ENCODE measurements at regions not wholly inside any gene's neighbourhood (a gene's known extent, or its start where the extent isn't known, plus 50 kb on each side); places are given as distances from the start of the nearest gene placed in this dataset.

DNA sequence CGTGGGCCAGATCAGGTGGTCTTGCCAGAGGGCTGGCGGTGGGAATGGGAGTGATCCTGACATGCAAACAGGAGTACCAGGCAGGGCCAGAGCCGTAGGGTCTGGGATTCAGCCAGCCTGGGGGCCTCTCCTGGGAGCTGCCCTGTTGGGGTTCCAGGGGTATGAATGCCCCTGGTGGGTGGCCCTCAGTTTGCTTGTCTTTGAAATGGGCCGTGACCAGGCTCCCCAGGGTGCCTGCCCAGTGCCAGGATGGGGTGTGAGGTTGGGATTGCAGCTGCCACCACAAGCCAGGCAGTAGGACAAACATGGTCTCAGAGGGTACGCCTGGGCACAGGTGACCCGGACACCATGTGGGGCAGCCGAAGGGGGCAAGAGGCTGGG lies 168.8 kb downstream of the KIF26A start:
- Mint-ChIP-seq H3K9me3 (peaks cover 12% of the 10 kb centered on the region), H3K27ac (no peak overlapping the region), H3K27me3 (ENCODE audit: low read depth) (no peaks in the 10 kb centered on the region), H3K36me3 (no peaks in the 10 kb centered on the region), H3K4me3 (no peak overlapping the region), H3K4me1 (no peaks in the 10 kb centered on the region)
- ATAC-seq (no peak), DNase-seq (ENCODE audit: low spot score) (no peak)
- CTCF ChIA-PET = no interaction called here
- POLR2A ChIA-PET = no interaction called here
- TF ChIP-seq FOXJ3 (CRISPR knock-in tag; IDR thresholded peaks at IDR 0.05; ENCODE audit: borderline replicate concordance) (no peak), TEAD4 (CRISPR knock-in tag; IDR thresholded peaks at IDR 0.05) (no peak), NFATC4 (CRISPR knock-in tag; IDR thresholded peaks at IDR 0.05) (no peak)
- TF ChIP-seq, protein P1, sequence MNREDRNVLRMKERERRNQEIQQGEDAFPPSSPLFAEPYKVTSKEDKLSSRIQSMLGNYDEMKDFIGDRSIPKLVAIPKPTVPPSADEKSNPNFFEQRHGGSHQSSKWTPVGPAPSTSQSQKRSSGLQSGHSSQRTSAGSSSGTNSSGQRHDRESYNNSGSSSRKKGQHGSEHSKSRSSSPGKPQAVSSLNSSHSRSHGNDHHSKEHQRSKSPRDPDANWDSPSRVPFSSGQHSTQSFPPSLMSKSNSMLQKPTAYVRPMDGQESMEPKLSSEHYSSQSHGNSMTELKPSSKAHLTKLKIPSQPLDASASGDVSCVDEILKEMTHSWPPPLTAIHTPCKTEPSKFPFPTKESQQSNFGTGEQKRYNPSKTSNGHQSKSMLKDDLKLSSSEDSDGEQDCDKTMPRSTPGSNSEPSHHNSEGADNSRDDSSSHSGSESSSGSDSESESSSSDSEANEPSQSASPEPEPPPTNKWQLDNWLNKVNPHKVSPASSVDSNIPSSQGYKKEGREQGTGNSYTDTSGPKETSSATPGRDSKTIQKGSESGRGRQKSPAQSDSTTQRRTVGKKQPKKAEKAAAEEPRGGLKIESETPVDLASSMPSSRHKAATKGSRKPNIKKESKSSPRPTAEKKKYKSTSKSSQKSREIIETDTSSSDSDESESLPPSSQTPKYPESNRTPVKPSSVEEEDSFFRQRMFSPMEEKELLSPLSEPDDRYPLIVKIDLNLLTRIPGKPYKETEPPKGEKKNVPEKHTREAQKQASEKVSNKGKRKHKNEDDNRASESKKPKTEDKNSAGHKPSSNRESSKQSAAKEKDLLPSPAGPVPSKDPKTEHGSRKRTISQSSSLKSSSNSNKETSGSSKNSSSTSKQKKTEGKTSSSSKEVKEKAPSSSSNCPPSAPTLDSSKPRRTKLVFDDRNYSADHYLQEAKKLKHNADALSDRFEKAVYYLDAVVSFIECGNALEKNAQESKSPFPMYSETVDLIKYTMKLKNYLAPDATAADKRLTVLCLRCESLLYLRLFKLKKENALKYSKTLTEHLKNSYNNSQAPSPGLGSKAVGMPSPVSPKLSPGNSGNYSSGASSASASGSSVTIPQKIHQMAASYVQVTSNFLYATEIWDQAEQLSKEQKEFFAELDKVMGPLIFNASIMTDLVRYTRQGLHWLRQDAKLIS (CRISPR knock-in tag; IDR thresholded peaks at IDR 0.05; ENCODE audit: borderline replicate concordance) = no peak
- TF ChIP-seq, protein P2, sequence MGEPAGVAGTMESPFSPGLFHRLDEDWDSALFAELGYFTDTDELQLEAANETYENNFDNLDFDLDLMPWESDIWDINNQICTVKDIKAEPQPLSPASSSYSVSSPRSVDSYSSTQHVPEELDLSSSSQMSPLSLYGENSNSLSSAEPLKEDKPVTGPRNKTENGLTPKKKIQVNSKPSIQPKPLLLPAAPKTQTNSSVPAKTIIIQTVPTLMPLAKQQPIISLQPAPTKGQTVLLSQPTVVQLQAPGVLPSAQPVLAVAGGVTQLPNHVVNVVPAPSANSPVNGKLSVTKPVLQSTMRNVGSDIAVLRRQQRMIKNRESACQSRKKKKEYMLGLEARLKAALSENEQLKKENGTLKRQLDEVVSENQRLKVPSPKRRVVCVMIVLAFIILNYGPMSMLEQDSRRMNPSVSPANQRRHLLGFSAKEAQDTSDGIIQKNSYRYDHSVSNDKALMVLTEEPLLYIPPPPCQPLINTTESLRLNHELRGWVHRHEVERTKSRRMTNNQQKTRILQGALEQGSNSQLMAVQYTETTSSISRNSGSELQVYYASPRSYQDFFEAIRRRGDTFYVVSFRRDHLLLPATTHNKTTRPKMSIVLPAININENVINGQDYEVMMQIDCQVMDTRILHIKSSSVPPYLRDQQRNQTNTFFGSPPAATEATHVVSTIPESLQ (CRISPR knock-in tag; IDR thresholded peaks at IDR 0.05) = no peak
- TF ChIP-seq, protein P3, sequence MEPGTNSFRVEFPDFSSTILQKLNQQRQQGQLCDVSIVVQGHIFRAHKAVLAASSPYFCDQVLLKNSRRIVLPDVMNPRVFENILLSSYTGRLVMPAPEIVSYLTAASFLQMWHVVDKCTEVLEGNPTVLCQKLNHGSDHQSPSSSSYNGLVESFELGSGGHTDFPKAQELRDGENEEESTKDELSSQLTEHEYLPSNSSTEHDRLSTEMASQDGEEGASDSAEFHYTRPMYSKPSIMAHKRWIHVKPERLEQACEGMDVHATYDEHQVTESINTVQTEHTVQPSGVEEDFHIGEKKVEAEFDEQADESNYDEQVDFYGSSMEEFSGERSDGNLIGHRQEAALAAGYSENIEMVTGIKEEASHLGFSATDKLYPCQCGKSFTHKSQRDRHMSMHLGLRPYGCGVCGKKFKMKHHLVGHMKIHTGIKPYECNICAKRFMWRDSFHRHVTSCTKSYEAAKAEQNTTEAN (CRISPR knock-in tag; IDR thresholded peaks at IDR 0.05) = no peak

DNA sequence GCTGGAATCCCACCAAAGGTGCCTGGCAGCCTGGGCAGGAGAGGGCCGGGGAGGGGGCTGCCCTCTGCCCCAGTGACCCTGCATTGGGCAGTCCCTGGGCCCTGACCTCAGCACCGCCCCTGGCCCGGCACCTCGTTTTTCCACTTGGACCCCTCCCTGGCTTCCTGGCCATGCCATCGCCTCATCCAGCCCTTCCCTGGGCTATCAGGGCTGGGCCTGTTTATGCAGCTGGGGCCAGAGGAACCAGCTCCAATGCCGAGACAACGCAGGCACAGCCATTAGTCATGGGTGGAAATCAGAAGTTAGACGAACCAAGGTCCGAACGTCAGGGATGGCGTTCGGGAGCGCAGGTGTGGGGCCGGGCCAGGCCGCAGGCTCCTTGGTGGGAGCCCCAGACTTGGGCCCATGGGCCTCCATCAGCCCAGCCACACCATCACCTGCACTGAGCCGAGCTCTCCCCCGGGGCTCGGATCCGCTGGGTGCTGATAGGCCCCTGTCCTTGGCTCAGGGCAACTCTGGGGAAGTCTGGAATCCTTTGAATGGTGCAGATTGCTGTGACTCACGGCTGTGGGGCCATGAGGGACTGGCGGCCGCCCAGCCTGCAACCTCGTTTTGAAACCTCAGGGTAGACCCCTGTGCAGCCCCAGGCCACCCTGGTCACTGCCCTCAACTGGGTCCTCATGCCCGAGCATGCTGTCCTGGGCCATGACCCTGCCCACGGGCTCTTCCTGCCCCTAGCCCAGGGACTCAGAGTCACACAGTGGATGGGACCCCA lies 169.4 kb downstream of the KIF26A start:
- H3K4me3 Mint-ChIP-seq = no peak overlapping the region
- no peak overlapping the region for H3K27ac Mint-ChIP-seq

More for the DNA sequence above, 169.4 kb downstream of the KIF26A start:
- ChIA-PET POLR2A (no interaction called here), CTCF (no interaction called here)
- Mint-ChIP-seq H3K27me3 (ENCODE audit: low read depth) (no peaks in the 10 kb centered on the region), H3K4me1 (no peaks in the 10 kb centered on the region), H3K9me3 (peaks cover 15% of the 10 kb centered on the region), H3K36me3 (no peaks in the 10 kb centered on the region)
- DNase-seq (ENCODE audit: low spot score) (no peak), ATAC-seq (no peak)
- TF ChIP-seq PRRX2 (CRISPR knock-in tag; IDR thresholded peaks at IDR 0.05) (no peak), ZNF121 (CRISPR knock-in tag; IDR thresholded peaks at IDR 0.05) (no peak), SP1 (CRISPR knock-in tag; conservative IDR thresholded peaks at IDR 0.05) (no peak), JAZF1 (CRISPR knock-in tag; IDR thresholded peaks at IDR 0.05) (no peak), MYBL2 (CRISPR knock-in tag; IDR thresholded peaks at IDR 0.05) (no peak), ZNF138 (CRISPR knock-in tag; conservative IDR thresholded peaks at IDR 0.05) (no peak), ZNF263 (CRISPR knock-in tag; IDR thresholded peaks at IDR 0.05; ENCODE audit: low read depth) (no peak), MXD4 (CRISPR knock-in tag; IDR thresholded peaks at IDR 0.05; ENCODE audit: borderline replicate concordance) (no peak), RORB (CRISPR knock-in tag; IDR thresholded peaks at IDR 0.05) (no peak), KAT7 (CRISPR knock-in tag; IDR thresholded peaks at IDR 0.05; ENCODE audit: borderline replicate concordance) (no peak), CREM (CRISPR knock-in tag; IDR thresholded peaks at IDR 0.05) (no peak)
- TF ChIP-seq, protein P4, sequence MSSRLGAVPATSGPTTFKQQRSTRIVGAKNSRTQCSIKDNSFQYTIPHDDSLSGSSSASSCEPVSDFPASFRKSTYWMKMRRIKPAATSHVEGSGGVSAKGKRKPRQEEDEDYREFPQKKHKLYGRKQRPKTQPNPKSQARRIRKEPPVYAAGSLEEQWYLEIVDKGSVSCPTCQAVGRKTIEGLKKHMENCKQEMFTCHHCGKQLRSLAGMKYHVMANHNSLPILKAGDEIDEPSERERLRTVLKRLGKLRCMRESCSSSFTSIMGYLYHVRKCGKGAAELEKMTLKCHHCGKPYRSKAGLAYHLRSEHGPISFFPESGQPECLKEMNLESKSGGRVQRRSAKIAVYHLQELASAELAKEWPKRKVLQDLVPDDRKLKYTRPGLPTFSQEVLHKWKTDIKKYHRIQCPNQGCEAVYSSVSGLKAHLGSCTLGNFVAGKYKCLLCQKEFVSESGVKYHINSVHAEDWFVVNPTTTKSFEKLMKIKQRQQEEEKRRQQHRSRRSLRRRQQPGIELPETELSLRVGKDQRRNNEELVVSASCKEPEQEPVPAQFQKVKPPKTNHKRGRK (CRISPR knock-in tag; IDR thresholded peaks at IDR 0.05; ENCODE audit: borderline replicate concordance) = no peak
- TF ChIP-seq, protein P3 (CRISPR knock-in tag; IDR thresholded peaks at IDR 0.05) = no peak
- TF ChIP-seq, protein P5, sequence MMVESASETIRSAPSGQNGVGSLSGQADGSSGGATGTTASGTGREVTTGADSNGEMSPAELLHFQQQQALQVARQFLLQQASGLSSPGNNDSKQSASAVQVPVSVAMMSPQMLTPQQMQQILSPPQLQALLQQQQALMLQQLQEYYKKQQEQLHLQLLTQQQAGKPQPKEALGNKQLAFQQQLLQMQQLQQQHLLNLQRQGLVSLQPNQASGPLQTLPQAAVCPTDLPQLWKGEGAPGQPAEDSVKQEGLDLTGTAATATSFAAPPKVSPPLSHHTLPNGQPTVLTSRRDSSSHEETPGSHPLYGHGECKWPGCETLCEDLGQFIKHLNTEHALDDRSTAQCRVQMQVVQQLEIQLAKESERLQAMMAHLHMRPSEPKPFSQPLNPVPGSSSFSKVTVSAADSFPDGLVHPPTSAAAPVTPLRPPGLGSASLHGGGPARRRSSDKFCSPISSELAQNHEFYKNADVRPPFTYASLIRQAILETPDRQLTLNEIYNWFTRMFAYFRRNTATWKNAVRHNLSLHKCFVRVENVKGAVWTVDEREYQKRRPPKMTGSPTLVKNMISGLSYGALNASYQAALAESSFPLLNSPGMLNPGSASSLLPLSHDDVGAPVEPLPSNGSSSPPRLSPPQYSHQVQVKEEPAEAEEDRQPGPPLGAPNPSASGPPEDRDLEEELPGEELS (CRISPR knock-in tag; IDR thresholded peaks at IDR 0.05) = no peak
- TF ChIP-seq, protein P6, sequence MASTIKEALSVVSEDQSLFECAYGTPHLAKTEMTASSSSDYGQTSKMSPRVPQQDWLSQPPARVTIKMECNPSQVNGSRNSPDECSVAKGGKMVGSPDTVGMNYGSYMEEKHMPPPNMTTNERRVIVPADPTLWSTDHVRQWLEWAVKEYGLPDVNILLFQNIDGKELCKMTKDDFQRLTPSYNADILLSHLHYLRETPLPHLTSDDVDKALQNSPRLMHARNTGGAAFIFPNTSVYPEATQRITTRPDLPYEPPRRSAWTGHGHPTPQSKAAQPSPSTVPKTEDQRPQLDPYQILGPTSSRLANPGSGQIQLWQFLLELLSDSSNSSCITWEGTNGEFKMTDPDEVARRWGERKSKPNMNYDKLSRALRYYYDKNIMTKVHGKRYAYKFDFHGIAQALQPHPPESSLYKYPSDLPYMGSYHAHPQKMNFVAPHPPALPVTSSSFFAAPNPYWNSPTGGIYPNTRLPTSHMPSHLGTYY (CRISPR knock-in tag; IDR thresholded peaks at IDR 0.05) = no peak
- TF ChIP-seq, protein P7, sequence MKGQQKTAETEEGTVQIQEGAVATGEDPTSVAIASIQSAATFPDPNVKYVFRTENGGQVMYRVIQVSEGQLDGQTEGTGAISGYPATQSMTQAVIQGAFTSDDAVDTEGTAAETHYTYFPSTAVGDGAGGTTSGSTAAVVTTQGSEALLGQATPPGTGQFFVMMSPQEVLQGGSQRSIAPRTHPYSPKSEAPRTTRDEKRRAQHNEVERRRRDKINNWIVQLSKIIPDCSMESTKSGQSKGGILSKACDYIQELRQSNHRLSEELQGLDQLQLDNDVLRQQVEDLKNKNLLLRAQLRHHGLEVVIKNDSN (CRISPR knock-in tag; IDR thresholded peaks at IDR 0.05) = no peak

Measured in WTC11 (cell line).